Psoas muscle (tissue), 7 donors: ENCODE measurements at regions not wholly inside any gene's neighbourhood (a gene's known extent, or its start where the extent isn't known, plus 50 kb on each side); places are given as distances from the start of the nearest gene placed in this dataset.
A peak's percentile ranks its signal among the peaks of the same experiment; 100 is the strongest.

Source experiments
- ATAC-seq, 4 donors: fragments of 200-7000 bp; cut with Tn5 transposase; one replicate each; pipeline ENCODE4 v1.9.1; 2020; ENCODE audit warnings: moderate library complexity in 3 of 4, mild to moderate bottlenecking in 2 of 4
- DNase-seq, 2 donors: peaks; one replicate each; pipeline ENCODE4 v3.0.0-alpha.2; 2020
- H3K27ac ChIP-seq: fragments of 200-600 bp; one replicate; pipeline ENCODE4 v1.8.0; 2022
- H3K27me3 ChIP-seq, 3 donors: fragments of 200-600 bp in 1 of 3; one replicate each; pipeline versions ENCODE4 v1.6.1 to v1.8.0; 2013 to 2022; ENCODE audit warnings: low read length in 2 of 3, mild to moderate bottlenecking in 2 of 3, moderate library complexity in 1 of 3; ENCODE audit not compliant: insufficient read depth in 3 of 3
- H3K36me3 ChIP-seq, 2 donors: fragments of 200-600 bp in 1 of 2; one replicate each; pipeline versions ENCODE4 v1.6.1 to v1.8.0; 2013 to 2022; ENCODE audit warnings: low read depth in 1 of 2, mild to moderate bottlenecking in 1 of 2, moderate library complexity in 1 of 2; ENCODE audit not compliant: insufficient read depth in 1 of 2
- H3K4me1 ChIP-seq: fragments of 200-600 bp; one replicate; pipeline ENCODE4 v1.8.0; 2022
- H3K4me3 ChIP-seq: fragments of 200-600 bp; one replicate; pipeline ENCODE4 v1.8.0; 2022; ENCODE audit warnings: mild to moderate bottlenecking
- H3K9me3 ChIP-seq: fragments of 200-600 bp; one replicate; pipeline ENCODE4 v1.8.0; 2022
- WGBS, 3 donors: extraction: QIAGEN DNeasy Blood & Tissue Kit; methylation state at CpG; one replicate each; pipeline versions ENCODE4 v1.1.6 to v1.1.7; 2013; 5-methylcytosine and 5-hydroxymethylcytosine counted together
- intact Hi-C, 2 donors: fragments of 100-400 bp; cut with DNase I; formaldehyde crosslinking; loops; one replicate each; pipeline versions ENCODE4 v1.11.0 to v1.14.2; 2022
- TF ChIP-seq, protein P1 (sequence below): fragments of 200-600 bp; IDR thresholded peaks from one replicate; pipeline ENCODE4 v1.8.0; 2022; ENCODE audit warnings: antibody characterized with exemption
- donor health status: healthy with polysubstance abuse.
- donor health status: DM: no; HTN: no; CAD: no; lungs with moderate emphysema.
- donor health status: Bipolar disorder and iron deficiency.
- donor health status: healthy.
- donor health status: DM: yes; HTN: yes; CAD: no.
- donor health status: DM: no; HTN: no; CAD: no.
- donor health status: DM: yes; HTN: yes; CAD: no.

GRCh38 chr3:194939949-194940770, 254.5 kb downstream of the FAM43A start:
- no peaks in the 10 kb centered on the region for H3K9me3 ChIP-seq
- TF ChIP-seq, protein P1, sequence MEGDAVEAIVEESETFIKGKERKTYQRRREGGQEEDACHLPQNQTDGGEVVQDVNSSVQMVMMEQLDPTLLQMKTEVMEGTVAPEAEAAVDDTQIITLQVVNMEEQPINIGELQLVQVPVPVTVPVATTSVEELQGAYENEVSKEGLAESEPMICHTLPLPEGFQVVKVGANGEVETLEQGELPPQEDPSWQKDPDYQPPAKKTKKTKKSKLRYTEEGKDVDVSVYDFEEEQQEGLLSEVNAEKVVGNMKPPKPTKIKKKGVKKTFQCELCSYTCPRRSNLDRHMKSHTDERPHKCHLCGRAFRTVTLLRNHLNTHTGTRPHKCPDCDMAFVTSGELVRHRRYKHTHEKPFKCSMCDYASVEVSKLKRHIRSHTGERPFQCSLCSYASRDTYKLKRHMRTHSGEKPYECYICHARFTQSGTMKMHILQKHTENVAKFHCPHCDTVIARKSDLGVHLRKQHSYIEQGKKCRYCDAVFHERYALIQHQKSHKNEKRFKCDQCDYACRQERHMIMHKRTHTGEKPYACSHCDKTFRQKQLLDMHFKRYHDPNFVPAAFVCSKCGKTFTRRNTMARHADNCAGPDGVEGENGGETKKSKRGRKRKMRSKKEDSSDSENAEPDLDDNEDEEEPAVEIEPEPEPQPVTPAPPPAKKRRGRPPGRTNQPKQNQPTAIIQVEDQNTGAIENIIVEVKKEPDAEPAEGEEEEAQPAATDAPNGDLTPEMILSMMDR: no peak
- no peak for DNase-seq
- WGBS, 3 donors: 88 to 96% (median 94%) methylated on average over 17 of the region's 17 CpGs
- ATAC-seq: no peak
- H3K27ac ChIP-seq: no peak overlapping the region
- H3K4me1 ChIP-seq: peaks cover 4% of the 10 kb centered on the region
- no peak overlapping the region for H3K4me3 ChIP-seq
- H3K36me3 ChIP-seq: no peaks in the 10 kb centered on the region
- H3K27me3 ChIP-seq: no peaks in the 10 kb centered on the region
- intact Hi-C loops: no loop called here

- H3K27ac ChIP-seq: no peak overlapping the region
- peaks cover 4% of the 10 kb centered on the region for H3K4me1 ChIP-seq
- DNase-seq (no peak), ATAC-seq (no peak)
- H3K27me3 ChIP-seq: no peaks in the 10 kb centered on the region
- intact Hi-C loops: no loop called here
- no peaks in the 10 kb centered on the region for H3K9me3 ChIP-seq
- no peak overlapping the region for H3K4me3 ChIP-seq
- no peaks in the 10 kb centered on the region for H3K36me3 ChIP-seq
- 69 to 75% (median 73%) methylated on average over 9 of the region's 9 CpGs for WGBS, 3 donors
- TF ChIP-seq, protein P1: no peak
Observed at GRCh38 chr3:194941360-194941955, 255.8 kb downstream of the FAM43A start.

GRCh38 chr3:194941956-194942511, 256.4 kb downstream of the FAM43A start:
- WGBS, 3 donors: 65 to 69% (median 67%) methylated on average over 9 of the region's 9 CpGs
- Histone ChIP-seq H3K27me3 (no peaks in the 10 kb centered on the region), H3K36me3 (no peaks in the 10 kb centered on the region), H3K9me3 (no peaks in the 10 kb centered on the region), H3K4me1 (peaks cover 4% of the 10 kb centered on the region), H3K27ac (no peak overlapping the region), H3K4me3 (no peak overlapping the region)
- DNase-seq (no peak), ATAC-seq (peak in 3 of 4 donors; percentile 20 to 59 (median 37))
- TF ChIP-seq, protein P1: no peak
- intact Hi-C loops: no loop called here

DNA sequence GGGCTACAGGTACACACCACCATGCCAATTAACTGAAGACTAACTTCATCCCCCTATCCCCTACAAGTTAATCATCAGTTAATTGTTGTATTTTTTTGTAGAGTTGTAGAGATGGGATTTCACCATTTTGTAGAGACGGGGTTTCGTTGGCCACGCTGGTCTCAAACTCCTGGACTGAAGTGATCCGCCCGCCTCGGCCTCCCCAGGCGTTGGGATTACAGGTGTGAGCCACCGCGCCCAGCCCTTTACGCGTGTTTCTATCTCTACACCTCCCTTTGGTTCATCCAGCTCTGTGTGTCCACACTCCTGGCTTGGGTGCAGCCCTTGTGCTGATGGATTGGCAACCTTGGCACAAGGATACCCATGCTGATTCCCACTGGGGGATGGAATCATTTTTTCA, 258.8 kb downstream of the FAM43A start:
- no peaks in the 10 kb centered on the region for H3K9me3 ChIP-seq
- no peaks in the 10 kb centered on the region for H3K4me1 ChIP-seq
- 88 to 98% (median 97%) methylated on average over 11 of the region's 11 CpGs for WGBS, 3 donors
- no peak for DNase-seq
- intact Hi-C loops: no loop called here
- H3K27ac ChIP-seq: no peak overlapping the region
- no peak overlapping the region for H3K4me3 ChIP-seq
- TF ChIP-seq, protein P1: no peak
- H3K27me3 ChIP-seq: no peaks in the 10 kb centered on the region
- ATAC-seq: no peak
- no peaks in the 10 kb centered on the region for H3K36me3 ChIP-seq
